ENCODE measurements at regions not wholly inside any gene's neighbourhood (a gene's known extent, or its start where the extent isn't known, plus 50 kb on each side); places are given as distances from the start of the nearest gene placed in this dataset.

DNA sequence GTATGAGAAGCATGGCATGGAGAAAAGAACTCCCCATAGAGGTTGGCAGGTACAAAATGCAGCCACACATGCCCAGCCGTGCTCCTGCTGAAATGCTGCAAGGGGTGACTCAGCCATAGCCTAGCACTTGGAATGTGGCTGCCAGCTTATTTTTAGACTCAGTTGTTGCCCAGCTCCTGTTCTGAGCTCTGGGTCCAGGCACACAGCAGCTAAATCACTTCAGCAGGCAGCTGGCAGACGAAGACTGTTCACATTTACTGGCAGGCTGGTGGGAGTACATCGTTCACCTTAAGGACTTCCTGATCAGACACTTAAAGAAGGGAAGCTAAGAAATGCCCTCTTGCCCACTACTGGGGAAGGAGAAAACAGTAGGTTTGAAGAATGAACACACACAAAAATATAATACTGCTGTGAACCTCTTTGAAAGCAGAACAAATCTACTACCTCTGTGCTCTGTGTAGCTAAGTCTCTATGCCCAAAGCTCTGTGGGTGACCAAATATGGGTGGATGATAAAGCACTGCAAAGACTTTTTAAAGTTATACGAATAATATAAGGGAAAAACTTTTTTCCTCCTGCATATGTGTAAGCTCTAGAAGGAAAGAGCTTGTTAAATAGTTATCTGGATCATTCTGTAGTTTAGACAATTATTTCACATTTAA, 146.1 kb downstream of the LNPK start:
- TF ChIP-seq, protein P1, sequence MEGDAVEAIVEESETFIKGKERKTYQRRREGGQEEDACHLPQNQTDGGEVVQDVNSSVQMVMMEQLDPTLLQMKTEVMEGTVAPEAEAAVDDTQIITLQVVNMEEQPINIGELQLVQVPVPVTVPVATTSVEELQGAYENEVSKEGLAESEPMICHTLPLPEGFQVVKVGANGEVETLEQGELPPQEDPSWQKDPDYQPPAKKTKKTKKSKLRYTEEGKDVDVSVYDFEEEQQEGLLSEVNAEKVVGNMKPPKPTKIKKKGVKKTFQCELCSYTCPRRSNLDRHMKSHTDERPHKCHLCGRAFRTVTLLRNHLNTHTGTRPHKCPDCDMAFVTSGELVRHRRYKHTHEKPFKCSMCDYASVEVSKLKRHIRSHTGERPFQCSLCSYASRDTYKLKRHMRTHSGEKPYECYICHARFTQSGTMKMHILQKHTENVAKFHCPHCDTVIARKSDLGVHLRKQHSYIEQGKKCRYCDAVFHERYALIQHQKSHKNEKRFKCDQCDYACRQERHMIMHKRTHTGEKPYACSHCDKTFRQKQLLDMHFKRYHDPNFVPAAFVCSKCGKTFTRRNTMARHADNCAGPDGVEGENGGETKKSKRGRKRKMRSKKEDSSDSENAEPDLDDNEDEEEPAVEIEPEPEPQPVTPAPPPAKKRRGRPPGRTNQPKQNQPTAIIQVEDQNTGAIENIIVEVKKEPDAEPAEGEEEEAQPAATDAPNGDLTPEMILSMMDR (IDR thresholded peaks at IDR 0.05; ENCODE audit: insufficient read depth, low read depth, low read length): no peak
- no peak for TF ChIP-seq EZH2 (IDR thresholded peaks at IDR 0.05; ENCODE audit: insufficient read depth, low read length)
